MM.1S (cell line): ENCODE measurements at regions not wholly inside any gene's neighbourhood (a gene's known extent, or its start where the extent isn't known, plus 50 kb on each side); places are given as distances from the start of the nearest gene placed in this dataset.

Source experiments
- DNase-seq: peaks from one replicate; pipeline ENCODE4 v3.0.0-alpha.2; 2015
- H2AFZ ChIP-seq: fragments of 300-600 bp; sonication (generic); 2 replicates; pipeline ENCODE4 v1.6.0; 2016; ENCODE audit warnings: antibody characterized with exemption, low read length
- H3F3A ChIP-seq: fragments of 300-600 bp; sonication (generic); 2 replicates; pipeline ENCODE4 v1.6.1; 2016; ENCODE audit warnings: mild to moderate bottlenecking, antibody characterized with exemption, low read length, moderate library complexity, mixed read lengths; ENCODE audit not compliant: insufficient read depth
- H3K27ac ChIP-seq: fragments of 300-600 bp; sonication (generic); 2 replicates; pipeline ENCODE4 v1.5.1; 2016; ENCODE audit warnings: mild to moderate bottlenecking, low read length
- H3K27me3 ChIP-seq: fragments of 300-600 bp; sonication (generic); replicated peaks from 2 replicates; pipeline ENCODE4 v1.6.0; 2016; ENCODE audit warnings: low read length; ENCODE audit not compliant: insufficient read depth
- H3K36me3 ChIP-seq: fragments of 300-600 bp; sonication (generic); replicated peaks from 2 replicates; pipeline ENCODE4 v1.6.1; 2016; ENCODE audit warnings: mild to moderate bottlenecking, low read length, mixed read lengths; ENCODE audit not compliant: insufficient read depth
- H3K4me1 ChIP-seq: fragments of 300-600 bp; sonication (generic); 2 replicates; pipeline ENCODE4 v1.6.1; 2016; ENCODE audit warnings: low read length, mixed read lengths
- H3K4me2 ChIP-seq: fragments of 300-600 bp; sonication (generic); 2 replicates; pipeline ENCODE4 v1.6.0; 2016; ENCODE audit warnings: low read depth, low read length
- H3K4me3 ChIP-seq: fragments of 300-600 bp; sonication (generic); 2 replicates; pipeline ENCODE4 v1.5.1; 2016; ENCODE audit warnings: low read length, mixed read lengths
- H3K79me2 ChIP-seq: fragments of 300-600 bp; sonication (generic); 2 replicates; pipeline ENCODE4 v1.6.1; 2016; ENCODE audit warnings: mixed run types, low read length, mixed read lengths
- H3K9ac ChIP-seq: fragments of 300-600 bp; sonication (generic); 2 replicates; pipeline ENCODE4 v1.6.1; 2016; ENCODE audit warnings: low read length, mixed read lengths
- H3K9me2 ChIP-seq: fragments of 300-600 bp; sonication (generic); replicated peaks from 2 replicates; pipeline ENCODE4 v1.6.1; 2016; ENCODE audit warnings: mild to moderate bottlenecking, low read length, mixed read lengths; ENCODE audit not compliant: insufficient read depth
- H3K9me3 ChIP-seq: fragments of 300-600 bp; sonication (generic); replicated peaks from 2 replicates; pipeline ENCODE4 v1.6.1; 2016; ENCODE audit warnings: mild to moderate bottlenecking, low read length, mixed read lengths; ENCODE audit not compliant: insufficient read depth
- H4K20me1 ChIP-seq: fragments of 300-600 bp; sonication (generic); 2 replicates; pipeline ENCODE4 v1.6.1; 2016; ENCODE audit warnings: mild to moderate bottlenecking, low read length, moderate library complexity, mixed read lengths; ENCODE audit not compliant: insufficient read depth
- CTCF ChIP-seq: fragments of 300-600 bp; sonication (generic); IDR thresholded peaks from 2 replicates; pipeline ENCODE4 v1.5.1; 2016; ENCODE audit warnings: antibody characterized with exemption, low read length, mixed read lengths
- EZH2 ChIP-seq: fragments of 300-600 bp; sonication (generic); optimal IDR thresholded peaks from 2 replicates; pipeline ENCODE3; 2017; ENCODE audit warnings: low read depth, mild to moderate bottlenecking, antibody characterized with exemption, low read length, mixed read lengths
- EZH2phosphoT487 ChIP-seq: fragments of 300-600 bp; sonication (generic); IDR thresholded peaks from 2 replicates; pipeline ENCODE4 v1.6.1; 2018; ENCODE audit warnings: antibody characterized with exemption, low read length

GRCh38 chr6:153698001-153698400, 341.0 kb upstream of the OPRM1 start:
- DNase-seq: no peak
- Histone ChIP-seq H3K9me2 (no peaks in the 10 kb centered on the region), H3K27ac (no peak overlapping the region), H3K4me1 (no peaks in the 10 kb centered on the region), H3K79me2 (no peaks in the 10 kb centered on the region), H3K4me3 (no peak overlapping the region), H3K9me3 (no peaks in the 10 kb centered on the region), H3K9ac (no peak overlapping the region), H3F3A (no peaks in the 10 kb centered on the region), H3K36me3 (no peaks in the 10 kb centered on the region), H2AFZ (no peak overlapping the region), H3K27me3 (no peaks in the 10 kb centered on the region), H4K20me1 (no peaks in the 10 kb centered on the region), H3K4me2 (no peak overlapping the region)
- TF ChIP-seq CTCF (no peak), EZH2phosphoT487 (no peak), EZH2 (no peak)

GRCh38 chr6:153677522-153677921, 361.5 kb upstream of the OPRM1 start:
- H3K27ac ChIP-seq: no peak overlapping the region
- H3K27me3 ChIP-seq: no peaks in the 10 kb centered on the region
- H3K9ac ChIP-seq: no peak overlapping the region
- no peaks in the 10 kb centered on the region for H4K20me1 ChIP-seq
- H3K4me1 ChIP-seq: no peaks in the 10 kb centered on the region
- TF ChIP-seq CTCF (no peak), EZH2 (no peak), EZH2phosphoT487 (no peak)
- H3K4me3 ChIP-seq: no peak overlapping the region
- no peak overlapping the region for H2AFZ ChIP-seq
- no peaks in the 10 kb centered on the region for H3K9me3 ChIP-seq
- no peaks in the 10 kb centered on the region for H3K36me3 ChIP-seq
- H3K9me2 ChIP-seq: no peaks in the 10 kb centered on the region
- no peaks in the 10 kb centered on the region for H3F3A ChIP-seq
- H3K4me2 ChIP-seq: no peak overlapping the region
- DNase-seq: no peak
- H3K79me2 ChIP-seq: no peaks in the 10 kb centered on the region

- no peaks in the 10 kb centered on the region for H3K36me3 ChIP-seq
- no peak overlapping the region for H3K27ac ChIP-seq
- no peaks in the 10 kb centered on the region for H3K27me3 ChIP-seq
- TF ChIP-seq EZH2 (no peak), CTCF (no peak), EZH2phosphoT487 (no peak)
- no peak overlapping the region for H2AFZ ChIP-seq
- H3K4me1 ChIP-seq: no peaks in the 10 kb centered on the region
- no peaks in the 10 kb centered on the region for H3K9me3 ChIP-seq
- no peak for DNase-seq
- no peak overlapping the region for H3K4me2 ChIP-seq
- H3K4me3 ChIP-seq: no peak overlapping the region
- H4K20me1 ChIP-seq: no peaks in the 10 kb centered on the region
- H3K9me2 ChIP-seq: no peaks in the 10 kb centered on the region
- H3F3A ChIP-seq: no peaks in the 10 kb centered on the region
- no peak overlapping the region for H3K9ac ChIP-seq
- no peaks in the 10 kb centered on the region for H3K79me2 ChIP-seq
Measured at GRCh38 chr6:153673750-153674149, 365.3 kb upstream of the OPRM1 start.
